GM12892 (cell line): ENCODE measurements at regions not wholly inside any gene's neighbourhood (a gene's known extent, or its start where the extent isn't known, plus 50 kb on each side); places are given as distances from the start of the nearest gene placed in this dataset.

ENCODE experiments used
- DNase-seq: peaks from one replicate; pipeline ENCODE4 v3.0.0; 2011; ENCODE audit not compliant: insufficient read length
- FAIRE-seq: peaks from 2 replicates; lab custom pipeline; 2011; peaks lifted over from hg19 to GRCh38; lab: Jason Lieb, UNC
- POLR2A ChIP-seq: IDR thresholded peaks from 2 replicates; pipeline ENCODE4 v1.6.1; 2011; ENCODE audit warnings: low read depth, low read length, control low read depth
- POLR2AphosphoS5 ChIP-seq: IDR thresholded peaks from 2 replicates; pipeline ENCODE4 v1.6.1; 2011; ENCODE audit warnings: low read depth, low read length, control low read depth
- TAF1 ChIP-seq: IDR thresholded peaks from 2 replicates; pipeline ENCODE4 v1.6.1; 2011; ENCODE audit warnings: low read depth, mild to moderate bottlenecking, control low read depth, low read length, borderline replicate concordance

- TF ChIP-seq POLR2AphosphoS5 (no peak), TAF1 (no peak), POLR2A (no peak)
- DNase-seq (no peak), FAIRE-seq (no peak)
Observed at GRCh38 chr2:237213315-237214022, 127.8 kb downstream of the COPS8 start.

- no peak for TF ChIP-seq POLR2AphosphoS5
- no peak for TF ChIP-seq TAF1
- no peak for TF ChIP-seq POLR2A
- no peak for DNase-seq
- FAIRE-seq, result no peak
Observed at GRCh38 chr2:237214030-237214675, 128.5 kb downstream of the COPS8 start.

GRCh38 chr2:237214963-237215362, 129.3 kb downstream of the COPS8 start:
- no peak for FAIRE-seq
- TF ChIP-seq POLR2AphosphoS5 (no peak), TAF1 (no peak), POLR2A (no peak)
- no peak for DNase-seq

DNA sequence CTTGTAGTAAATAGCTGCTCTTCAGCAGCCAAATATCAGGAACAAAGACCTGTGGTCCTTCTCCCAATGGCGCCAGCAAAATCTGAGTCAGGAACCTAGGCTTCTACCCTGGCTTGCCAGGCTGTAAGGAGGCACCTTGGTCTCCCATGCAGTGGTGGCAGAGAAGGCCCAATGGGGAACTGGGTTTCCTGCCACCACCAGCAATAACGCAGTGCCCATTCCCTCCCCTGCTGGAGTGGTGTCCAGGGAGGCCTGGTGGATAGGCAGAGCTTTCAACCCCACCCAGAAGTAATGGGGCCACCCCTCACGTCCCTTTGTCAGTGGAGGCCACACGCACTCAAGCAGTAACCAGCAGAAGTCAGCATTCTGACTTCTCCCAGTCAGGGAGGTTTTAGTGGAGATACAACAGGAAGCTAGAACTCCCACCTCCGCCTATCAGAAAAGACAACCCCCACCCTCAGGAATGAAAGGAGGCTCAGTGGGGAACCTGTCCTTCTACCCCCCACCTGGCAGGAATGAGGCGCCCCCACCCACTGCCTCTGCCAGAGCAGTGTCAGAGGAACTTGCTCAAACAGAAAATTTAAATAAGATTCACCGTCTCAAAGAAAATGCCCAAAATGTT, 132.4 kb downstream of the COPS8 start:
- no peak for TF ChIP-seq POLR2A
- TF ChIP-seq POLR2AphosphoS5, result no peak
- TF ChIP-seq TAF1, result no peak
- no peak for FAIRE-seq
- no peak for DNase-seq

GRCh38 chr2:237218756-237219155, 133.1 kb downstream of the COPS8 start:
- no peak for FAIRE-seq

GRCh38 chr2:237219826-237220225, 134.1 kb downstream of the COPS8 start:
- TF ChIP-seq POLR2A, result no peak
- no peak for TF ChIP-seq POLR2AphosphoS5
- no peak for TF ChIP-seq TAF1
- FAIRE-seq (no peak), DNase-seq (no peak)

More at GRCh38 chr2:237218756-237219155, 133.1 kb downstream of the COPS8 start:
- no peak for TF ChIP-seq TAF1
- TF ChIP-seq POLR2A, result no peak
- TF ChIP-seq POLR2AphosphoS5, result no peak
- DNase-seq, result no peak

DNA sequence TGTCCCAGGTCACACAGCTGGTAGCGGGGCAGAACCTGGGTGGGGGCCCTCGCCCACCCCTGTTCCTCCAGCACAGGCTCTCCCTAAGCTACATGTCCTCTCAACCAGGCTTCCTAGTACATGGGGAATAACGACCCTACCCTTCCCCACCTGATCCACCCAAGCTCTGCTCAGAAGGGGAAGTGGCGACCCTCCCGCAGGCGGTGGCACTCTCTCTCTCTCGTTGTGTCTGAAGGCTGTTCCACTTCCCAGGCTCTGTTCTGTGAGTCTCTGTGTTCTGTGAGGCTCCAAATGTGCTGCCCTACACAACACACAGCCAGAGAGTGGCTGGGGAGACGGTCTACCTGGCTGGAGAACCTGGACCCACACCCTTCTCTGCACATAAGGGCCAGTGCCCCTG, 135.8 kb downstream of the COPS8 start:
- TF ChIP-seq POLR2AphosphoS5 (no peak), POLR2A (no peak), TAF1 (no peak)
- DNase-seq (no peak), FAIRE-seq (no peak)

DNA sequence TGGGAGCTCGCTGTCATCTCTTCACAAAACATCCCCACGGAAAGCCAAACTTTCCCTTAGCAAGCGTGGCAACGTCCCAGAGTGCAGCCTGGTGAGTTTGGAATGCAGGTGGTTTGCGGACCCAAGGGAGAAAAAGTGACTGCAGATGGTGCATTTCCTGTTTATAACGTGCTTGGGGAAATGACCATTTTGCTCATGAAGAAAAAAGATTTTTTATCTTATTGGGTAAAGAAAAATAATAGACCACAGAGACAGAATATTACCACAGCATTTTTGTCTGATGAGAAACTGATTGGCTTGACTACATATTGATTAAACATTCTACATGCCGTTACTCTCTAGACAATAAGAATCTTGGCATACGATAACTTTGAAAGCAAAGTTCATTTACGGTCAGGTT, 136.5 kb downstream of the COPS8 start:
- TF ChIP-seq POLR2A (no peak), POLR2AphosphoS5 (no peak), TAF1 (no peak)
- FAIRE-seq, result no peak
- DNase-seq, result no peak

DNA sequence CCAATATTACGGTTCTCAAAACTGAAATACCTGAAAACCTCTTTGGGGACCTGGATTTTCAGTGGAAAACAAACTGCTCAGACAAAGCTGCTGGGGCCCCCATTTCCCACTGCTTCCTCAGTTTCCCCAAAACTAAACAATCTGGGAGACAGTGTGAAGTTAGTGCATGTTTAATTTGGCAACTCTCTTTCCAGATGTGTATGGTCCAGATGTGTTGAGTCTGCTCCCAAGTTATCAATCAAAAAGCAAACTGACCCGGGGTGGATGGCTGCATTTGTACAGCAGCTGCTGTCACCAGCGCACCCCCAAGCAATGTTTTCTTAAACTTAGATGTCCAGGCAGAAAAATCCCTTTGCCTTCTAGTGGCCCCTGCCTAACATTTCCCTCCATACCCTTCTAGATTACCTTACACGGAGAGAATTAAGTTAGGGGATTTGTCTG, 136.9 kb downstream of the COPS8 start:
- DNase-seq, result no peak
- no peak for FAIRE-seq
- TF ChIP-seq TAF1 (no peak), POLR2A (no peak)

DNA sequence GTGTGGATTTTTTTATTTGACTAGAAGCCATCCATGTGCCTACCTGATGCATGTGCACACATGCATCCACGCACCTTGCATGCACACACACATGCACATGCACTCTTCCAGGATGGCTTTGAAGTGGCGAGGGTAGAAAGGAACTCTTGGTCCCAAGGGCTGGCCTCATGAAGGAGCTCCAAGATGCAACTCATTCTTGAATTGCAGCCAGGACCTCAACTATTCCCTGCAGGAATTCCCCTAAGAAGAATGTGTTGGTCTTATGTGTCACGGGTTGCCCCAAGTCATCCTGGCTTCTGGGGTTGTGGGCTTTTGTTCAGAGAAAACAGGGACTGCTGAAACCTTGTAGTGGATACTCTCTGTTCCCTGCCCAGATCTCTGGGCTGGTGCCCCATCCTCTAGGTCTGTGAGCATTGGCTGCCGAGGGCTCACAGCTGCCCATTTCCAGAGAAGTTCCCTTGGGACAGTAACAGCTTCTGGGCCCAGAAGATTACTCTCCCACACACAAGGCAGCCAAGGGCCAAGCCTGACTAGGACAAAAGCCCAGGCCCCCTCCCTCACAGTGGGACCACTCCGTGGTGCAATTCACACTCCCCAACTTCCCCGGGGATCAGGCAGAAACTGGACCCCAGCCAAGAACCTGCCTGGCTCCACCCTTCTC, 137.6 kb downstream of the COPS8 start:
- FAIRE-seq (no peak), DNase-seq (no peak)
- TF ChIP-seq POLR2AphosphoS5 (no peak), POLR2A (no peak), TAF1 (no peak)

- FAIRE-seq, result no peak
- DNase-seq, result no peak
- no peak for TF ChIP-seq POLR2AphosphoS5
- TF ChIP-seq TAF1, result no peak
- no peak for TF ChIP-seq POLR2A
Observed at GRCh38 chr2:237227190-237227589, 141.5 kb downstream of the COPS8 start.
